ENCODE measurements at regions not wholly inside any gene's neighbourhood (a gene's known extent, or its start where the extent isn't known, plus 50 kb on each side); places are given as distances from the start of the nearest gene placed in this dataset.

DNA sequence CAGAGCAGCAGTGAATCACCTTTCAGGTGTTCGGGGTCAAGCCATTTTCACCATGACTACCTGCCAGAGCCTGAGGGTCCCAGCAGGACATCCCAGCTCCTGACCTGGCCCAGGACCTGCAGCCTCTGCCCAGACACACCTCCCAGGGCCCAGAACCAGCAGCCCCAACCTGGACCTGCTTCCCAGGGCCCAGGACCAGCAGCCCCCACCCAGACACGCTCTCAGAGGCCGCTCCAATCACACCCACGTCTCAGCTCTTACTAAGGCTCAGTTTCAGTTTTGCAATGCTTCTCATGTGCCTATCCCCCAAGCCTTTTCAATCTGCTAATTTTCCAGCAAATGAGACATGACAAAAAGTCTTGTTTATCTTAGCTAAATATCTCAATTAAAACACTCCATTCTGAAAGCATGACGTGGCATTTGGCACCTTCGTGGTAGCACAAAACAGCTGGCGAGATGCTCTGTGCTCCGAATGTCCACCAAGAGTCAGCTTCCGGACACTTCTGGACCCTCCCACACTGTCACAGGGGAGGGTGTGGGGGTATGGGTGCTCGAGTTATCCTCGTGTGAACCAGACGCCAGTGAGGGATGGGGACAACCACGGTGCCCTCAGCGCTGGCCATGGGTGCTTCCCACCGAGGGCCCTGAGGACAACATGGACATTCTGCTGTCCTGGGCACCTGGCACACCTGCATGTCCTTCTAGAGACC lies 253.2 kb downstream of the DLL1 start:
- TF ChIP-seq CTCF (IDR thresholded peaks at IDR 0.05) = no peak
- TF ChIP-seq POLR2A (IDR thresholded peaks at IDR 0.05) = no peak

All from testis (tissue), 2 donors.